PC-3 (cell line): ENCODE measurements at regions not wholly inside any gene's neighbourhood (a gene's known extent, or its start where the extent isn't known, plus 50 kb on each side); places are given as distances from the start of the nearest gene placed in this dataset.

Experiments
- ATAC-seq: fragments of 200-7000 bp; cut with Tn5 transposase; 2 replicates; pipeline ENCODE4 v1.9.1; 2020; ENCODE audit warnings: mild to moderate bottlenecking, moderate library complexity
- BruUV-seq: library from RNA; stranded (reverse); fragments of 400-500 nt; replicated peaks from 2 replicates; lab custom pipeline; 2021; lab: Mats Ljungman, UMichigan
- CTCF ChIA-PET: fragments of 300-600 bp; sonication (Branson Sonifier 250); formaldehyde crosslinking; loops from one replicate; lab custom pipeline; 2022; ENCODE audit warnings: antibody characterized with exemption; lab: Charles Lee
- POLR2A ChIA-PET: fragments of 300-600 bp; sonication (Branson Sonifier 250); formaldehyde crosslinking; loops from one replicate; lab custom pipeline; 2022; ENCODE audit warnings: antibody characterized with exemption; ENCODE audit not compliant: unreplicated experiment; lab: Charles Lee
- DNase-seq: peaks from one replicate; pipeline ENCODE4 v3.0.0-alpha.2; 2015
- H2AFZ ChIP-seq: fragments of 300-600 bp; sonication (generic); 2 replicates; pipeline ENCODE4 v1.6.0; 2016; ENCODE audit warnings: antibody characterized with exemption, low read length
- H3F3A ChIP-seq: fragments of 300-600 bp; sonication (generic); one replicate; pipeline ENCODE4 v1.6.0; 2017; ENCODE audit warnings: antibody characterized with exemption, low read length, control low read depth, mild to moderate bottlenecking; ENCODE audit not compliant: unreplicated experiment
- H3K27ac ChIP-seq: fragments of 300-600 bp; sonication (generic); 2 replicates; pipeline ENCODE4 v1.5.1; 2016; ENCODE audit warnings: mild to moderate bottlenecking, low read length
- H3K27me3 ChIP-seq: fragments of 300-600 bp; sonication (generic); 2 replicates; pipeline ENCODE4 v1.6.1; 2016; ENCODE audit warnings: low read length, mixed read lengths
- H3K36me3 ChIP-seq: fragments of 300-600 bp; sonication (generic); 2 replicates; pipeline ENCODE4 v1.6.1; 2016; ENCODE audit warnings: low read depth, mixed run types, low read length, mixed read lengths
- H3K4me1 ChIP-seq: fragments of 300-600 bp; sonication (generic); 2 replicates; pipeline ENCODE4 v1.5.1; 2016; ENCODE audit warnings: low read length; ENCODE audit not compliant: insufficient read depth
- H3K4me2 ChIP-seq: fragments of 300-600 bp; sonication (generic); 2 replicates; pipeline ENCODE4 v1.6.0; 2016; ENCODE audit warnings: low read length
- H3K4me3 ChIP-seq: fragments of 300-600 bp; sonication (generic); 2 replicates; pipeline ENCODE4 v1.5.1; 2016; ENCODE audit warnings: mild to moderate bottlenecking, low read length, mixed read lengths
- H3K79me2 ChIP-seq: fragments of 300-600 bp; sonication (generic); 2 replicates; pipeline ENCODE4 v1.6.1; 2017; ENCODE audit warnings: low read length, mixed read lengths
- H3K9ac ChIP-seq: fragments of 300-600 bp; sonication (generic); 2 replicates; pipeline ENCODE4 v1.6.0; 2016; ENCODE audit warnings: mild to moderate bottlenecking, low read length
- H3K9me2 ChIP-seq: fragments of 300-600 bp; sonication (generic); replicated peaks from 2 replicates; pipeline ENCODE4 v1.6.1; 2016; ENCODE audit warnings: mixed run types, low read length, mixed read lengths
- H3K9me3 ChIP-seq: fragments of 300-600 bp; sonication (generic); 2 replicates; pipeline ENCODE4 v1.6.1; 2016; ENCODE audit warnings: low read length, mixed read lengths
- H4K20me1 ChIP-seq: fragments of 300-600 bp; sonication (generic); 2 replicates; pipeline ENCODE4 v1.6.1; 2016; ENCODE audit warnings: low read length, mixed read lengths
- CTCF ChIP-seq: fragments of 300-600 bp; sonication (generic); conservative IDR thresholded peaks from 2 replicates; pipeline ENCODE4 v1.5.1; 2017; ENCODE audit warnings: antibody characterized with exemption, low read depth, mild to moderate bottlenecking, low read length
- EZH2 ChIP-seq: fragments of 300-600 bp; sonication (generic); IDR thresholded peaks from one replicate; pipeline ENCODE4 v1.6.1; 2017; ENCODE audit warnings: antibody characterized with exemption, mild to moderate bottlenecking, low read length; ENCODE audit not compliant: unreplicated experiment
- EZH2phosphoT487 ChIP-seq: fragments of 300-600 bp; sonication (generic); IDR thresholded peaks from 2 replicates; pipeline ENCODE4 v1.6.1; 2018; ENCODE audit warnings: mild to moderate bottlenecking, antibody characterized with exemption, low read length, borderline replicate concordance
- intact Hi-C: fragments of 100-400 bp; cut with micrococcal nuclease; formaldehyde crosslinking; loops from 2 replicates; pipeline ENCODE4 v1.9.0; 2023

DNA sequence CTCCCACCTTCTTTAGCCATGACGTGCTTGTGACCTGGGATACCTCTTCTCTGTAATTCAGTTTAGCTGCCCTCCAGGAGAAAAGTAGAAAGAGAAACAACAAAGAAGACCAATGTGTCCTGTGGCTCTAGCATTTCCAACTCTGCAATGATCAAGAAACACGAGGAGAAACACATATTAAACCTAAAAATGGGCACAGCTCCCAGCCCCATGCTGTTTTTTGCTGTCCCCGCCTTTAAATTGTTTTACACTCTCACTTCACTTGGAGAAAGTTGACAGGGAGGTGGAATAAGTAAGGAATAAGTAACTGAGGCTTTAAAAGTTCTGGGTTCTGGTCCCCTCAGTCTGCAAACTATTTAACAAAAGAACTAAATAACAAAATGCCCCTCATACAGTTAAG, 390.6 kb downstream of the TNS1 start:
- Histone ChIP-seq H3K4me3 (no peak overlapping the region), H3K27me3 (peaks cover 22% of the 10 kb centered on the region), H3K4me2 (no peak overlapping the region), H3K9me3 (no peaks in the 10 kb centered on the region), H3K79me2 (no peaks in the 10 kb centered on the region), H3K27ac (no peak overlapping the region), H3K9me2 (no peaks in the 10 kb centered on the region), H3F3A (no peaks in the 10 kb centered on the region), H3K9ac (no peak overlapping the region), H2AFZ (no peak overlapping the region), H3K4me1 (no peaks in the 10 kb centered on the region), H4K20me1 (no peaks in the 10 kb centered on the region), H3K36me3 (no peaks in the 10 kb centered on the region)
- CTCF ChIA-PET = no interaction called here
- DNase-seq = no peak
- no TSS peak for BruUV-seq
- no peak for ATAC-seq
- POLR2A ChIA-PET = no interaction called here
- TF ChIP-seq CTCF = no peak
- intact Hi-C loops = no loop called here

DNA sequence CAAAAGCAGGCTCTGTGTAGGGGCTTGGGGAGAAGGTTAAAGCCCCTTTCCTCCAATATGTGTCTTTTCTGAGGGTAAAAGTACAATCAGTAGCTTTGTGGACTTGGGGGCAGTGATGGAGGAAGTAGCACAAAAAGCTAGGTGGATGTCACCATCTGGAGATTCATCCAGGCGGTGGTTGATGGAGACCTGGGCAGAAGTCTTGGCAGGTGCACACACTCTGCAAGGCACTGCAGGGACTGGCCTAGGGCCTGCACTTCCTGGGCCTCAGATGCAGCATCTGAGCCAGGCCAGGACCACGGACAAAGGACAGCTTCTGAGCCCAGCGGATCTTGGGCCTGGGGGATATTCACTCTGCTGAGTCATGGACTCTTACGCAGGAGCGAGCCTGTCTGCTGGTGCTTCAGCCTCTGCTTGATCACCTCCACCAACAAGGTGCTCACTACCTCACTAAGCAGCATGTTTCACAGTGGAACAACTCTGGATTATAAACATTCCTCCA, 391.1 kb downstream of the TNS1 start:
- intact Hi-C loops = no loop called here
- ChIA-PET CTCF (no interaction called here), POLR2A (no interaction called here)
- no peaks in the 10 kb centered on the region for H3K9me3 ChIP-seq
- no peak for ATAC-seq
- no peak for TF ChIP-seq EZH2
- no peak for DNase-seq
- H3K9ac ChIP-seq = no peak overlapping the region
- H3K4me1 ChIP-seq = no peaks in the 10 kb centered on the region
- H3K4me2 ChIP-seq = no peak overlapping the region
- H3K4me3 ChIP-seq = no peak overlapping the region
- no TSS peak for BruUV-seq
- no peaks in the 10 kb centered on the region for H3K79me2 ChIP-seq
- H2AFZ ChIP-seq = no peak overlapping the region
- H3K27ac ChIP-seq = no peak overlapping the region
- H3F3A ChIP-seq = no peaks in the 10 kb centered on the region
- H3K36me3 ChIP-seq = no peaks in the 10 kb centered on the region
- no peaks in the 10 kb centered on the region for H3K9me2 ChIP-seq
- no peaks in the 10 kb centered on the region for H4K20me1 ChIP-seq
- peaks cover 27% of the 10 kb centered on the region for H3K27me3 ChIP-seq

DNA sequence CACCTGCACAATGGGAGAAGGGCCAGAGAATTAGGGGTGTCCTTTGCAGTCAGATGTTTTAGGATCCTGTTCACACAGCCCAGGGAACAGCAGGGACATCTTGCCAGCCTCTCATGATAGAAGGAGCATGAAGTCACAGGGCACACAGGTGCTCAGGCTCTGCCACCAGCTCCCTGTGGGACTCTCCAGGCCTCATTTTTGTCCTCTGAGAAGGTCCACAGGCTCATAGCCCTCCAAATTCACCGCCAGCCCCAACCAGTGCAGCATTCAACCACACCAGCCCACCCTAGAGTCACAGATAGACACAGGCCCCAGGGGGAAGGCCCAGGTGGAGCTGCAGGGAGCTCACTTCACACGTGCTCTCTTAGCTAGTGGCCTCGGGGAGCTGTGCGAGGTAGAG, 391.7 kb downstream of the TNS1 start:
- POLR2A ChIA-PET = no interaction called here
- intact Hi-C loops = no loop called here
- BruUV-seq = no TSS peak

More for the DNA sequence above, 391.7 kb downstream of the TNS1 start:
- Histone ChIP-seq H3K9me3 (no peaks in the 10 kb centered on the region), H3K79me2 (no peaks in the 10 kb centered on the region), H3K9me2 (no peaks in the 10 kb centered on the region), H3K36me3 (no peaks in the 10 kb centered on the region), H4K20me1 (no peaks in the 10 kb centered on the region), H3K27me3 (peaks cover 33% of the 10 kb centered on the region), H3F3A (no peaks in the 10 kb centered on the region), H3K4me2 (no peak overlapping the region), H3K4me3 (no peak overlapping the region), H3K9ac (no peak overlapping the region), H3K4me1 (no peaks in the 10 kb centered on the region), H3K27ac (no peak overlapping the region), H2AFZ (no peak overlapping the region)
- DNase-seq (no peak), ATAC-seq (no peak)
- TF ChIP-seq EZH2phosphoT487 (no peak), EZH2 (no peak), CTCF (no peak)
- CTCF ChIA-PET = no interaction called here
